Endothelial cell of umbilical vein (primary cell): ENCODE measurements at regions not wholly inside any gene's neighbourhood (a gene's known extent, or its start where the extent isn't known, plus 50 kb on each side); places are given as distances from the start of the nearest gene placed in this dataset.

ENCODE experiments used
- CTCF ChIP-seq, 2 donors: IDR thresholded peaks; 1 replicate in 1 of 2; 2 replicates in 1 of 2; pipeline ENCODE4 v1.5.1; 2011; ENCODE audit warnings: low read length in 2 of 2, mild to moderate bottlenecking in 2 of 2, moderate library complexity in 2 of 2, control low read depth in 1 of 2, inconsistent platforms in 1 of 2, low read depth in 1 of 2; ENCODE audit not compliant: insufficient read depth in 1 of 2; ENCODE audit errors: extremely low read depth in 1 of 2
- EZH2 ChIP-seq: IDR thresholded peaks from 2 replicates; pipeline ENCODE4 v1.6.1; 2012; ENCODE audit warnings: borderline replicate concordance, low read depth, mild to moderate bottlenecking, moderate library complexity, low read length, inconsistent platforms; ENCODE audit not compliant: severe bottlenecking
- GATA2 ChIP-seq: IDR thresholded peaks from 2 replicates; pipeline ENCODE4 v1.7.0; 2011; ENCODE audit warnings: low read depth, mild to moderate bottlenecking, moderate library complexity, mixed read lengths, low read length; ENCODE audit not compliant: insufficient read length, insufficient read depth
- JUN ChIP-seq: IDR thresholded peaks from 2 replicates; pipeline ENCODE4 v1.6.1; 2011; ENCODE audit warnings: borderline replicate concordance, low read depth; ENCODE audit not compliant: insufficient read length, insufficient read depth
- MAX ChIP-seq: IDR thresholded peaks from 2 replicates; pipeline ENCODE4 v1.6.1; 2011; ENCODE audit not compliant: insufficient read depth, insufficient read length
- MYC ChIP-seq: IDR thresholded peaks from one replicate; pipeline ENCODE4 v1.6.1; 2011; ENCODE audit warnings: mild to moderate bottlenecking, low read depth, low read length
- POLR2A ChIP-seq: IDR thresholded peaks from 2 replicates; pipeline ENCODE4 v1.6.1; 2012; ENCODE audit warnings: low read depth, mild to moderate bottlenecking, control low read depth, low read length
- POLR2AphosphoS5 ChIP-seq: IDR thresholded peaks from 2 replicates; pipeline ENCODE4 v1.6.1; 2012; ENCODE audit warnings: low read depth, mild to moderate bottlenecking, control low read depth, low read length, moderate library complexity; ENCODE audit not compliant: insufficient read depth

DNA sequence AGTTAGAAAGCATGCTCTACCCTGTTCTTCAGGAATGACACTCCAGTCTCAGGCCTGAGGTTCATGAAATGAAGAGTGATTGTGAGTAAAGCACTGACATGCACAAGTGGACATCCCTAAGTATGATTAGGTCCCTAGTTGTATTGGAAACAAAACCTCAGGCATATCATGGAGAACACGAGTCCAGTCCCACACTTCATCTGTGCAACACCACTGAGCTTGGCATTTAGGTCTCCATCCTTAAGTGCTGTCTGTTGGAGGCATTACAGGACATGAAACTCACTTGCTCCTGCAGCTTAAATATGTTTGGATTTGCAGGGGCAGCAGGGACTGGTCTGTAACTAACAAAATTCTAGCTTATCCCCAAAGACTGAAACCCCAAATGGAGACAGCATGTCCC lies 250.3 kb upstream of the KLHL29 start:
- TF ChIP-seq CTCF (IDR thresholded peaks at IDR 0.05; ENCODE audit: extremely low read depth in 1 of 2, insufficient read depth in 1 of 2, low read depth in 1 of 2, low read length in 2 of 2) (no peak), EZH2 (no peak), GATA2 (no peak), POLR2A (no peak), POLR2AphosphoS5 (no peak), JUN (no peak), MAX (no peak), MYC (no peak)
